Omental fat pad (tissue), 3 donors: ENCODE measurements at regions not wholly inside any gene's neighbourhood (a gene's known extent, or its start where the extent isn't known, plus 50 kb on each side); places are given as distances from the start of the nearest gene placed in this dataset.

Source experiments
- ATAC-seq: fragments of 150-250 bp; one replicate; pipeline ENCODE4 v1.9.1; 2016; ENCODE audit warnings: mild to moderate bottlenecking, moderate library complexity; ENCODE audit not compliant: low FRiP score
- DNase-seq: peaks from one replicate; pipeline ENCODE4 v3.0.0-alpha.2; 2019; ENCODE audit warnings: low spot score
- CTCF ChIP-seq, 3 donors: fragments of 450-650 bp; IDR thresholded peaks; one replicate each; pipeline ENCODE4 v1.5.1; 2016 to 2017; ENCODE audit warnings: antibody characterized with exemption in 3 of 3, mild to moderate bottlenecking in 3 of 3, moderate library complexity in 2 of 3

- DNase-seq (no peak), ATAC-seq (no peak)
- TF ChIP-seq CTCF (IDR thresholded peaks at IDR 0.05): no peak
Measured at GRCh38 chr13:67443923-67444322, 213.8 kb upstream of the PCDH9 start.

DNA sequence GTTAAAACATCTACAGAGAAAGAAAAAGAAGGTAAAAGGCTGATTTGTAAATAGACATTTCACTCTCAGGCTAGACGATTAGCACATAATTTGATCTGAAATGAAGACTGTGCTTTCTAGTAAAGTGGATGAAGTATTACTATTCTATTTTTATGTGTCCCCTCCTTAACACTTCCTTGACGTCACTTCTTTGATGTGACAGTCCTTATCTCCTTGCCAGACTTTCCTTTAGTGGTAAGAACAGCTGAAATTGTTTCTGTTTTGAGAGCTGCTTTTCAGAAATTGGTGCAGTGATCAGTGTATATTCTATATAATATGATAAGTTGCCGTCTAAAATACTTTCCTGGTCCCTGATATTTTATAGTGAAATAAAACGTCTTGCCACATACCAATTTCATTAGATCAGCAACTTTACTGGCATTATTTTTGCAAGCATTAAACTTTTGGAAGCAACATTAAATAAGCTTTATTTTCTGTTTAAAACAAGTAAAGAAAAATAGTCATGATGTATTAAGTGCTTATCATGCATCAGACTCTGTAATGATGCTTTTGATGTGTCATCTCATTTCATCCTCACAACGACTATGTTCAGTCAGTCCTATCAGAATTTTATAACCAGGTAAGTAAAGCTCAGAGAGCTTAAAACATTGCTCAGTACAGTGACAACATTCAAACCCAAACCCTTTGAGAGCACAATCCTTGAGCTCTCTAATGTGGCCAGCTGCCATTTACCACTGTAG lies 210.3 kb upstream of the PCDH9 start:
- TF ChIP-seq CTCF (IDR thresholded peaks at IDR 0.05): no peak
- no peak for ATAC-seq
- no peak for DNase-seq

DNA sequence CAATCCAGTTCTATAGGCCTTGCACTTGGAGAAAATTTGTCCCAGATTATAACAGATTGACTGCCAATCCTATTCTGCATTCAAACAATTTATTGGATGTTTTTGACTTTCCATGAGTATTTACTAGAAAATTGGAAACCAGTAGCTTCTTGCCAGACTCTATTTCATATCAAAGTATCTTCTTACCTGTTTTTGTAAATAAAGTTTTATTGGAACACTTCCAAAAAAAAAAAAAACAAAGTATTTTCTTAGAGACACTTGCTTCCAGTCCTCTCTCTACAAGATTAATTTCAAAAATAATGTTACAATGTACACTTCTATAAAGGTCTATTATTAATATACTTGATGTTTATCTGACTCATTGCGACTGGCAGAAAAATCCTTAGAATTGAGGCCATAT lies 209.2 kb upstream of the PCDH9 start:
- ATAC-seq: no peak
- no peak for TF ChIP-seq CTCF (IDR thresholded peaks at IDR 0.05)
- DNase-seq: no peak

- no peak for DNase-seq
- no peak for TF ChIP-seq CTCF (IDR thresholded peaks at IDR 0.05)
- no peak for ATAC-seq
Measured at GRCh38 chr13:67438465-67438864, 208.3 kb upstream of the PCDH9 start.

DNA sequence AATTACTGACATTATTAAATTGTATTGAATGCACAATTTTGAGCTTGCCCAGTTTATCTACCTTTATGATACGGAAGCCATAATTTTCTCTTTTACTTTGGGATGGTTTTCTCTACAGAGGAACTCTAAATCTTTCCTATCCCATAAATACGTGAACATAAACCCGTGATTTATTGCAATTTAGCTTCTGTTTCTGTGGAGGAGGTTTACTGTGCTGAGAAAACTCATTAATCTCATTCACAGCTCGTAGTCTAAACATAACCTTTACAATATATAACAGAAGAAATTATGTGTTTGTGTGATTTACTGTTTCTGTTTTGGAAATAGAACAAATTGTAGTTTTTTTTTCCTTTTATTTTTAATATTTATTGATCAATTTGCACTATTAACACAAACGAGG lies 207.1 kb upstream of the PCDH9 start:
- DNase-seq (no peak), ATAC-seq (no peak)
- no peak for TF ChIP-seq CTCF (IDR thresholded peaks at IDR 0.05)

DNA sequence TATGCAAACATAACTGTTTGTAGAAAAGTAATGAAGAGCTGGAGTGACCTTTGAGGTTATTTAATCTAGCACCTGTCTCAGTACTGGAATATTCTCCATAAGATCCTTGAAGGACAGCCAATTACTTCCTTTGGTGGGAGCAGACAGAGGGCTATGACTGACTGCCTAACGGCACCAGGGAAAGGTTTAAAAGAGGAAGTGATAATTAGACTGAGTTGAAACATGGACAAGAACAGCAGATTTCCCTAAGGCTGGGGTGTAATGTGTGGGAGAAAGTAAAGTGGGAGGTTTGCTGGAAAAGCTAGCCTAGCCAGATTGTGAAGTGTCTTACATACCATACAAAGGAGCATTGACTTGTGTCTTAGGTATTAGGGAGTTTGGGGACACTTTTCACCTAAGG lies 191.3 kb upstream of the PCDH9 start:
- ATAC-seq (no peak), DNase-seq (no peak)
- no peak for TF ChIP-seq CTCF (IDR thresholded peaks at IDR 0.05)
